ENCODE measurements at regions not wholly inside any gene's neighbourhood (a gene's known extent, or its start where the extent isn't known, plus 50 kb on each side); places are given as distances from the start of the nearest gene placed in this dataset.
"Not testable (repeated sequence)": the region's sequence is repeated elsewhere in the genome, so short reads cannot be mapped to it uniquely, and the experiment has no call there.

DNA sequence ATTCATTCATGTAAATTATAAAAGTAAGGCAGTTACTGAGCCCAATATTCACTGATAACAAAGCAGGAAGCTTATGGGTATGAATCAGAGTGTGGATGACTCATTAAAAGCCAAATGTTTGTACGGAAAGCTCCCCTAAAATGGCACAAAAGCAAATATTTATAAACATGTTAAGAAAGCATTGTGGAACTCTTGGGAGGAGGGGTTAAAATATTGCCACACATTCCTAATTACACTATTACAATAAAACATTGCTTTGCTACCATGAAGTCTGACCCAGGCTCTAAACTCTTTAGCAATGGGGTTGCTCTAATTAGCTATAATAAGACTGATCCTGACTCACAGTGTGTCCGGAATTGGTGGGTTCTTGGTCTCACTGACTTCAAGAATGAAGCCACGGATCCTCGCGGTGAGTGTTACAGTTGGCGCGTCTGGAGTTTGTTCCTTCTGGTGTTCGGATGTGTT is 110.9 kb downstream of the NAB1 start (continued):
- TF ChIP-seq POLR2AphosphoS2 (conservative IDR thresholded peaks at IDR 0.05; ENCODE audit: low read length) = no peak
- no peak for TF ChIP-seq CBX8 (IDR thresholded peaks at IDR 0.05)
- TF ChIP-seq, protein P1, sequence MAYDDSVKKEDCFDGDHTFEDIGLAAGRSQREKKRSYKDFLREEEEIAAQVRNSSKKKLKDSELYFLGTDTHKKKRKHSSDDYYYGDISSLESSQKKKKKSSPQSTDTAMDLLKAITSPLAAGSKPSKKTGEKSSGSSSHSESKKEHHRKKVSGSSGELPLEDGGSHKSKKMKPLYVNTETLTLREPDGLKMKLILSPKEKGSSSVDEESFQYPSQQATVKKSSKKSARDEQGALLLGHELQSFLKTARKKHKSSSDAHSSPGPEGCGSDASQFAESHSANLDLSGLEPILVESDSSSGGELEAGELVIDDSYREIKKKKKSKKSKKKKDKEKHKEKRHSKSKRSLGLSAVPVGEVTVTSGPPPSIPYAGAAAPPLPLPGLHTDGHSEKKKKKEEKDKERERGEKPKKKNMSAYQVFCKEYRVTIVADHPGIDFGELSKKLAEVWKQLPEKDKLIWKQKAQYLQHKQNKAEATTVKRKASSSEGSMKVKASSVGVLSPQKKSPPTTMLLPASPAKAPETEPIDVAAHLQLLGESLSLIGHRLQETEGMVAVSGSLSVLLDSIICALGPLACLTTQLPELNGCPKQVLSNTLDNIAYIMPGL (CRISPR knock-in tag; IDR thresholded peaks at IDR 0.05; ENCODE audit: borderline replicate concordance) = no peak
- TF ChIP-seq CEBPB (IDR thresholded peaks at IDR 0.05) = peak; percentile 73 to 81
- TF ChIP-seq KDM5A (IDR thresholded peaks at IDR 0.05) = no peak
- TF ChIP-seq, protein P2, sequence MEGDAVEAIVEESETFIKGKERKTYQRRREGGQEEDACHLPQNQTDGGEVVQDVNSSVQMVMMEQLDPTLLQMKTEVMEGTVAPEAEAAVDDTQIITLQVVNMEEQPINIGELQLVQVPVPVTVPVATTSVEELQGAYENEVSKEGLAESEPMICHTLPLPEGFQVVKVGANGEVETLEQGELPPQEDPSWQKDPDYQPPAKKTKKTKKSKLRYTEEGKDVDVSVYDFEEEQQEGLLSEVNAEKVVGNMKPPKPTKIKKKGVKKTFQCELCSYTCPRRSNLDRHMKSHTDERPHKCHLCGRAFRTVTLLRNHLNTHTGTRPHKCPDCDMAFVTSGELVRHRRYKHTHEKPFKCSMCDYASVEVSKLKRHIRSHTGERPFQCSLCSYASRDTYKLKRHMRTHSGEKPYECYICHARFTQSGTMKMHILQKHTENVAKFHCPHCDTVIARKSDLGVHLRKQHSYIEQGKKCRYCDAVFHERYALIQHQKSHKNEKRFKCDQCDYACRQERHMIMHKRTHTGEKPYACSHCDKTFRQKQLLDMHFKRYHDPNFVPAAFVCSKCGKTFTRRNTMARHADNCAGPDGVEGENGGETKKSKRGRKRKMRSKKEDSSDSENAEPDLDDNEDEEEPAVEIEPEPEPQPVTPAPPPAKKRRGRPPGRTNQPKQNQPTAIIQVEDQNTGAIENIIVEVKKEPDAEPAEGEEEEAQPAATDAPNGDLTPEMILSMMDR (IDR thresholded peaks at IDR 0.05) = no peak
- TF ChIP-seq CHD4 (IDR thresholded peaks at IDR 0.05; ENCODE audit: borderline replicate concordance) = no peak
- TF ChIP-seq SREBF2 (IDR thresholded peaks at IDR 0.05) = no peak
- TF ChIP-seq FOXS1 (CRISPR knock-in tag; IDR thresholded peaks at IDR 0.05) = no peak
- no peak for TF ChIP-seq RARB (CRISPR knock-in tag; IDR thresholded peaks at IDR 0.05)
- TF ChIP-seq, protein P3, sequence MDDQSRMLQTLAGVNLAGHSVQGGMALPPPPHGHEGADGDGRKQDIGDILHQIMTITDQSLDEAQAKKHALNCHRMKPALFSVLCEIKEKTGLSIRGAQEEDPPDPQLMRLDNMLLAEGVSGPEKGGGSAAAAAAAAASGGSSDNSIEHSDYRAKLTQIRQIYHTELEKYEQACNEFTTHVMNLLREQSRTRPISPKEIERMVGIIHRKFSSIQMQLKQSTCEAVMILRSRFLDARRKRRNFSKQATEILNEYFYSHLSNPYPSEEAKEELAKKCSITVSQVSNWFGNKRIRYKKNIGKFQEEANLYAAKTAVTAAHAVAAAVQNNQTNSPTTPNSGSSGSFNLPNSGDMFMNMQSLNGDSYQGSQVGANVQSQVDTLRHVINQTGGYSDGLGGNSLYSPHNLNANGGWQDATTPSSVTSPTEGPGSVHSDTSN (IDR thresholded peaks at IDR 0.05) = no peak
- TF ChIP-seq MAZ (IDR thresholded peaks at IDR 0.05; ENCODE audit: borderline replicate concordance, low read depth, low read length) = no peak
- no peak for TF ChIP-seq CBX2 (IDR thresholded peaks at IDR 0.05; ENCODE audit: borderline replicate concordance, low read depth)
- no peak for TF ChIP-seq HOXA7 (CRISPR knock-in tag; IDR thresholded peaks at IDR 0.05)
- TF ChIP-seq PHF8 (IDR thresholded peaks at IDR 0.05; ENCODE audit: borderline replicate concordance, low read depth) = no peak
- TF ChIP-seq MAFK (IDR thresholded peaks at IDR 0.05; ENCODE audit: partially characterized antibody) = peak; percentile 5
- 0 out of 3 replicates have a peak, but pooled peaks have one; percentile 8 for TF ChIP-seq SMC3 (IDR thresholded peaks at IDR 0.05)
- no peak for TF ChIP-seq EHMT2 (IDR thresholded peaks at IDR 0.05; ENCODE audit: low read depth)

- H3K9me3 ChIP-seq, POLR2A ChIA-PET, FAIRE-seq, CTCF ChIA-PET: not testable (repeated sequence)
- peak in 1 of 2 experiments; percentile 42 for DNase-seq (ENCODE audit: low read depth in 1 of 2, low spot score in 1 of 2)
- WGBS (ENCODE audit: missing lambda C conversion rate) = 95% methylated on average over 21 of the region's 30 CpGs
- peak overlapping the region; percentile 60 for H3K4me2 ChIP-seq
- peak overlapping the region; percentile 6 to 70; a peak in 3 of 6 replicates for H3K27ac ChIP-seq
- ATAC-seq = peak in 1 of 2 experiments; percentile 49; a peak in 3 of 6 replicates
- peaks cover 30% of the 10 kb centered on the region for H3K4me1 ChIP-seq
- peak overlapping the region; percentile 17; the same call in 1 of the 3 replicates for H3K4me3 ChIP-seq
Observed at GRCh38 chr2:190760353-190761150, 111.7 kb downstream of the NAB1 start.

DNA sequence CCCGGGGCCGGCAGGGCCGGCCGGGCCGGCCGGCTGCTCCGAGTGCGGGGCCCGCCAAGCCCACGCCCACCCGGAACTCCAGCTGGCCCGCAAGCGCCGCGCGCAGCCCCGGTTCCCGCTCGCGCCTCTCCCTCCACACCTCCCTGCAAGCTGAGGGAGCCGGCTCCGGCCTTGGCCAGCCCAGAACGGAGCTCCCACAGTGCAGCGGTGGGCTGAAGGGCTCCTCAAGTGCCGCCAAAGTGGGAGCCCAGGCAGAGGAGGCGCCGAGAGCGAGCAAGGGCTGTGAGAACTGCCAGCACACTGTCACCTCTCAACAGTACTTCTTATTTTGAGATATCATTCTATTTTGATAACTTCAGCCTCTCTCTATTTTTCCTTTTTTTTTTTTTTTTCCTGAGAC is 112.3 kb downstream of the NAB1 start:
- CTCF ChIA-PET = not testable (repeated sequence)

More for the DNA sequence above, 112.3 kb downstream of the NAB1 start:
- POLR2A ChIA-PET; H3K27ac ChIP-seq; H3K9me3 ChIP-seq; H3K4me2 ChIP-seq; DNase-seq (ENCODE audit: low read depth in 1 of 2, low spot score in 1 of 2); H3K4me3 ChIP-seq; ATAC-seq; FAIRE-seq: not testable (repeated sequence)
- 96% methylated on average over 20 of the region's 28 CpGs for WGBS (ENCODE audit: missing lambda C conversion rate)
- peaks cover 37% of the 10 kb centered on the region for H3K4me1 ChIP-seq
